ENCODE measurements at regions not wholly inside any gene's neighbourhood (a gene's known extent, or its start where the extent isn't known, plus 50 kb on each side); places are given as distances from the start of the nearest gene placed in this dataset.
"Not testable (repeated sequence)": the region's sequence is repeated elsewhere in the genome, so short reads cannot be mapped to it uniquely, and the experiment has no call there.

GRCh38 chr14:85027681-85028370 lies 502.1 kb upstream of the FLRT2 start:
- no peak for DNase-seq

GRCh38 chr14:85037411-85037810 lies 492.5 kb upstream of the FLRT2 start:
- no peak for DNase-seq

- no peak for DNase-seq
These were observed 491.2 kb upstream of the FLRT2 start for GRCh38 chr14:85038526-85039352.

GRCh38 chr14:85039353-85039626 lies 490.7 kb upstream of the FLRT2 start:
- DNase-seq: no peak

DNA sequence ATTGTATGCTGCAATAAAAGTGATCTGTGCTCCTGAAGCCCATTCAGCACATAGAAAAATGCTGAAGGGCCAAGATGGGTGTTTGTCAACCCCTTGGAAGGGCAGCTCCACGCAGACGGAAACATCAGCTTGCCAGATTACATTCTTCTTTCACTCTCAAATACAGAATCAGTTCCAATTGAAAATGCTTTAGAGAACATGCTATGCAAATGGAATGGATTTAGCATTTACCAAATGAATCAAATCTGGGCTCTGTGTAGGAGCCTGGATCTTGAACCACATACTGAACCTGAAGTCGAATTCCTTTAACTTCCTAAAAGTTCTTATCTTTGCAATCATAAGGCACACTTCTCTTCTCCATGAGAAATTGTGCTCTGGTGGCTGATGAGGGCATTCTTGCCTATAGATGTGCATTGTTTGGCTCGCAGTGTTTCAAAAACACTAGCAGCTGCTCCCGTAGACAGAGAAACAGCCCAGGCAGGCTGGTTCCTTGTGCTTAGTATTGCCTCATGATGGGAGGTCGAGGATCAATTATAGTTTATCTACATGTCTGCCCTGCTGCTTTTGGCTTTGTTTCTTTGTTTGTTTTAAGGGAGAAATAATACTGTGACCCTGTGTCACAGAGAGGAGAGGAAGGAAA lies 489.8 kb upstream of the FLRT2 start:
- DNase-seq: no peak

DNA sequence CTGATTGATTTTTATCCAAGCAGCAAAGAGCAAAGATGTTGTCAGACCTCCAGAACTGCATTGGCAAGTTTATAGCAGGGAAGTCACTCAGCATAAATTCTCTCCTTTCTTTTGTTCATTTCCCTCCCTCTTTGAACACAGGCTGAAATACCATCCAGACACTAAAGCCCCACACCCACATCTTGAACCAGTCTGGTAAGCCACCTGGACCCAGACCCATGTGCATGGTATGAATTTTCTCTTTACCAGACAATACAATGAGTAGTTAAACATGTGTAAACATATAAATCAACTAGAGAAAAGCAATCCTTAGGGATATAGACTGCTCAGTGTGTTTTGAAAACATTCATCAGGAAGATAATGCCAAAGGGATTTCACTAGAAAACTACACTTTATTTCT lies 488.3 kb upstream of the FLRT2 start:
- no peak for DNase-seq

DNA sequence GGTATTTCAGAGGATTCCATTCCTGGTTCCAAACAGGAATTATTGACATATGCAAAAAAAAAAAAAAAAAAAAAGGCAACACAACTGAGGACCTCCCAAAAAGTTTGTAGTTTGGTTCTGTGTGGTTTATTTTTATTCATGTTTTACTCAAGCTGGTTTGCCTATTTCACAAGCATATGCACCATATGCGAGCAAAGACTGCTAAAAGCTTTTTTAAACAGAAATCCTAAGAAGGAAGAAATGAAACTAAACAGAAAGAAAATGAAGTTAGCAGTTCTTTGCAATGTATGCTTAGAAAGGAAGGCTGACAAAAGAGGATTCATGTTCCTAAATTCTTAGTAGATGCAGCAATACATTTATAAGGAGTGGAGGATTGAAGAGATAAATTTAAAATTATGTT lies 487.6 kb upstream of the FLRT2 start:
- DNase-seq: no peak

GRCh38 chr14:85050180-85050579 lies 479.8 kb upstream of the FLRT2 start:
- DNase-seq: no peak

GRCh38 chr14:85052646-85053045 lies 477.3 kb upstream of the FLRT2 start:
- no peak for DNase-seq

- DNase-seq: no peak
These were observed 475.8 kb upstream of the FLRT2 start for GRCh38 chr14:85054178-85054577.

GRCh38 chr14:85056267-85056666 lies 473.7 kb upstream of the FLRT2 start:
- no peak for DNase-seq

DNA sequence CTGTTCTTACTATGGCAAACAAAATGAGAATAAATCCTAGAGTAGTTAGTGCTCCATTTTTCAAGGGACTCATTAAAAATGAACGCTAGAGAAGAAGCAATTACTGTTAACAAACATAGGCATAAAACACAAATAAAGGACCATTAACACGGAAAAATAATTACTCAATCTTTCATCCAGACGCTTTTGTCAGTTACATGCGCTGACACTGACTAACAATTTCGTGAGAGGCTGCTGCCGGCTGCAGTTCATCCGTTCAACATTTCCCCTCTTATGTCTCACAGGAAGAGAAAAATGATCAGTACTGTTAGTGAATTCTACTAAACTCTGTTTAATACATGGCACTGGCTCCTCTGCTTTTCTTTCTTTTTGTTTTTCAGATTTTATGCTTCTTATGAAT lies 472.7 kb upstream of the FLRT2 start:
- DNase-seq: no peak

GRCh38 chr14:85058150-85058549 lies 471.8 kb upstream of the FLRT2 start:
- DNase-seq: no peak

- no peak for DNase-seq
These were observed 469.8 kb upstream of the FLRT2 start for GRCh38 chr14:85060121-85060520.

- no peak for DNase-seq
These were observed 468.7 kb upstream of the FLRT2 start for GRCh38 chr14:85061256-85061655.

GRCh38 chr14:85063747-85064146 lies 466.2 kb upstream of the FLRT2 start:
- no peak for DNase-seq

GRCh38 chr14:85071447-85071846 lies 458.5 kb upstream of the FLRT2 start:
- no peak for DNase-seq

- DNase-seq: no peak
These were observed 455.0 kb upstream of the FLRT2 start for GRCh38 chr14:85074955-85075354.

- DNase-seq: no peak
These were observed 454.1 kb upstream of the FLRT2 start for GRCh38 chr14:85075694-85076476.

GRCh38 chr14:85077716-85078115 lies 452.2 kb upstream of the FLRT2 start:
- not testable (repeated sequence) for DNase-seq

DNA sequence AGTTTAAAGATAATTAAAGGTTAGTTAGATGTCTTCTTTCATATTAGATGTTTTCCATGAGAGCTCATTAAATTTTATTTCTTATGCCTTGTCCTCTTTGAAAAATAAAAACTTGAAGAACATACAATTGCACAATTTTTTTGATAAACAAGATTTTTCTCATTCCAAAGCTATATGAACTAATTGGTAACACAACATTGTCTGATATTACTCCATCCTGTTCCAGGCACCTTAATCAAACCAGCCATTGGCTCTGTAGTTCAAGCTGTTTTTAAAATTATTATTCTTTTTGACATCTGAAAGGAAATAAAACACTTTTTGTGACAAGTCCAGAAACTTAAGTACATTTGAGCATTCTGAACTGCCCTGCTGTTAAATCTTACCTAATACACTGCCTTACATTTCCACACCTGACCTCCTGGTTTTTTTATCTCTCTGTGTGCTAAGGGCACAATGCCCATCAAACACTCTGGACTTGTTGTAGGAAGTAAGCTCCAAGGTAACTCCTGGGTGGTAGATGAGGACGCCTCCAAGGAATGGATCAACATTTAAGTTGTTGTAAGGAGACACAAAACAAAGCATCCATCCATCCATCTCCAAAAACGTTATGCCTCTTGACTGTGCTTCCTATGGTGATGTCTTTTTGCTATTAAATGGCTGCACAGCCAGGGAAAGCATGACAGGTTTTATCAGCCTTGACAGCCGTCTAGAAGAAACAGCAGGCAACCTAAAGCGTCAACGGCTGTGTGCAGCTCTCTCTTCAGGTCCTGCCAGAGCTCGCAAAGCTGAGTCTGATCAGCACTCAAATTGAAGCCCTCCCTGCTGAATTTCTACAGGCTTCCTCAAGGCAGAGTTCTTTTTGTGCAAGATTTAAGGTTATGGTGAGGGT lies 449.9 kb upstream of the FLRT2 start:
- no peak for DNase-seq

GRCh38 chr14:85084344-85084743 lies 445.6 kb upstream of the FLRT2 start:
- no peak for DNase-seq
